ENCODE measurements at regions not wholly inside any gene's neighbourhood (a gene's known extent, or its start where the extent isn't known, plus 50 kb on each side); places are given as distances from the start of the nearest gene placed in this dataset.

GRCh38 chr10:47224546-47225218 is 75.3 kb upstream of the GDF10 start:
- TF ChIP-seq CTCF (IDR thresholded peaks at IDR 0.05; ENCODE audit: low read depth, low read length, missing input control) (no peak), GABPA (IDR thresholded peaks at IDR 0.05 in 1 of 2, conservative IDR thresholded peaks at IDR 0.05 in 1 of 2) (no peak), RAD21 (IDR thresholded peaks at IDR 0.05) (no peak)

All from liver (tissue), 3 donors.